GM19238 (cell line): ENCODE measurements at regions not wholly inside any gene's neighbourhood (a gene's known extent, or its start where the extent isn't known, plus 50 kb on each side); places are given as distances from the start of the nearest gene placed in this dataset.

Source experiments
- DNase-seq: peaks from one replicate; pipeline ENCODE4 v3.0.0; 2011; ENCODE audit warnings: low spot score; ENCODE audit not compliant: insufficient read length

- no peak for DNase-seq
These were observed 128.6 kb downstream of the INHBB start for GRCh38 chr2:120474486-120474885.

DNA sequence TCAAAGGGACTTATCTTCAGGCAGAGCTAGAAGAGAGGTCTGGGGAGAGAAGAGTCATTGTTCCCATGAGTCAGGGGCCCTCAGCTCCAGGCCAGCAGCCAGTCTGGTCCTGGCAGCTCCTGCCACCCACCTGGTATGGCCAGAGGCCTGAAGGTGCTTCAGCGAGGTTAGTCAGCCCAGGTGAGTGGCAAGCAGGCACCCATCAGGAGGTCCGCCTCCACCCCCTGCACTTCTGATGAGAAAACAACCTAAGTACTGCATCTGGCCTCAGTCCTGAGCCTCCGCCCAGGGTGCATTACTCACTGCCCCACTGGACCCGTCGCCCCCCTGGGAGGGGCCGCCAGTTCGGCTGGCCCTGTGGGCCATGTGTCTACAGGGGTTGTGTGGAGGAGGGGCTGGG is 130.2 kb downstream of the INHBB start:
- DNase-seq, result no peak

- DNase-seq, result no peak
These were observed 131.3 kb downstream of the INHBB start for GRCh38 chr2:120477198-120477597.

DNA sequence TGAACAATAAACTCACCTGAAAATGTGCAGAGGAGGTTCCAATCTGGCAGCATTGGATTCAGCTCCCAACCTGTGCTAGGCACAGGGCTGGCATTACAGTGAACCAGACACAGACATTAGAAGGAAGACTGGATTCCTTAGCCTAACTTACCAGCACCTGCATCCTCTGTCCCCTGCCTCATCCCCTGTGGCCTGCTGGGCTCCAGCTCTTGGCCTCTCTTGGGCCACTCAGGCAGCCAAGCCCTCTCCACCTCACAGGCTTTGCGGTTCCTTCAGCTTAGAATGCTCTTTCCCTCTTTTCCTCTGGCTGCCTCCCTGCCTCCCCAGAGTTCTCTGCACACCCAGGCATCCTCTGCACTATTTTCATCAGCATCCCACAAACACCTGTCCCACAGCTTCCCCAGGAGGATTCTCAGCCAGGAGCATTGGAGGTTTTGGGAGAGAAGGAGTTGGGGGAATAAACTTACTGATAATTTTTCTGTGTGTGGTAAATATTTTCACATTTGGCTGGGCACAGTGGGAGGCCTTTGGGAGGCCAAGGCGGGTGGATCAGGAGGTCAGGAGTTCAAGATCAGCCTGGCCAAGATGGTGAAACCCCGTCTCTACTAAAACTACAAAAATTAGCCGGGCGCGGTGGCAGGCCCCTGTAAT is 132.0 kb downstream of the INHBB start:
- DNase-seq, result no peak

DNA sequence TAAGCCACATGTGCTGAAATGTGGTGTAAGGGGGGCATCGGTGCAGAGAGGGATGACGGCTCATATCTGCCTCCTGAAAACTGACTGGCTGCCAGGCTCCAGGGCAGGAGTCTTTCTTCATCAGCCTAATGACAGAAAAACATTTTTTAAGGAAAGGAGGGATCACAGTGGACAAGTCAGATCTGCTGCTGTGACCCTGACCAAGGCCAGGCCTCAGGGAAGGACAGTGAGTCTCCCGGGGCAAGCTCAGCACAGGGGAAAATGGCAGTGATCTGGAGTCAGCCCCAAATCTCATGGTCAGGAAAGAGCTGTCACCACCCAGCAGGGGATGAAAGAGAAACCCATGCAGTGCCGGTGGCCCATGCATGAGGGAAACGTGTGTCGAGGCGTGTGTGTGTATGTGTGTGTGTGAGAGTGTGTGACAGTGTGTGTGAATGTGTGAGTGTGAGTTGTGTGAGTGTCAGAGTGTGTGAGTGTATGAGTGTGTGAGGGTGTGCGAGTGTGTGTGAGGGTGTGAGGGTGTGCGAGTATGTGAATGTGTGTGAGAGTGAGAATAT is 134.5 kb downstream of the INHBB start:
- no peak for DNase-seq

DNA sequence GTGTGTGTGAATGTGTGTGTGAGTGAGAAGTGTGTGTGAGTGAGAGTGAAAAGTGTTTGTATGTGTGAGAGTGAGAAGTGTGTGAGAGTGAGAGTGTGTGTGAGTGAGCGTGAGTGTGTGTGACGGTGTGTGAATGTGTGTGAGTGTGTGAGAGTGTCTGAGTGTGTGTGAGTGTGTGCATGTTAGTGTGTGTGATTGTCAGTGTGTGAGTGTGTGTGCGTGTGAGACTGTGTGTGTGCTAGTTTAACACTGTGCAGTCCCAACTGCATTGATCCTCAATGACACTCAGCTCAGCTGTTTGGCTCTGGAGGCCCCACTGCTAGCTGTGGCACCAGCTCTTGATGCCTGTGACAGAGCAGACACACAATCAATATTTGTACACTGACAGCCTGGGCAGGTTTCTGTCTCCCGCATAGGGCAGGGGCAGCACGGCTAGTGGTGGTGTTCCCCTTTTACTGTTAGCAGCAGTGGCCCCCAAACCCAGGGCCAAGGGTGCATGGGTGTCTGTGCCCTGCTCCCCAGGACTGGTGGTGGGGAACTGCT is 135.0 kb downstream of the INHBB start:
- DNase-seq, result no peak

DNA sequence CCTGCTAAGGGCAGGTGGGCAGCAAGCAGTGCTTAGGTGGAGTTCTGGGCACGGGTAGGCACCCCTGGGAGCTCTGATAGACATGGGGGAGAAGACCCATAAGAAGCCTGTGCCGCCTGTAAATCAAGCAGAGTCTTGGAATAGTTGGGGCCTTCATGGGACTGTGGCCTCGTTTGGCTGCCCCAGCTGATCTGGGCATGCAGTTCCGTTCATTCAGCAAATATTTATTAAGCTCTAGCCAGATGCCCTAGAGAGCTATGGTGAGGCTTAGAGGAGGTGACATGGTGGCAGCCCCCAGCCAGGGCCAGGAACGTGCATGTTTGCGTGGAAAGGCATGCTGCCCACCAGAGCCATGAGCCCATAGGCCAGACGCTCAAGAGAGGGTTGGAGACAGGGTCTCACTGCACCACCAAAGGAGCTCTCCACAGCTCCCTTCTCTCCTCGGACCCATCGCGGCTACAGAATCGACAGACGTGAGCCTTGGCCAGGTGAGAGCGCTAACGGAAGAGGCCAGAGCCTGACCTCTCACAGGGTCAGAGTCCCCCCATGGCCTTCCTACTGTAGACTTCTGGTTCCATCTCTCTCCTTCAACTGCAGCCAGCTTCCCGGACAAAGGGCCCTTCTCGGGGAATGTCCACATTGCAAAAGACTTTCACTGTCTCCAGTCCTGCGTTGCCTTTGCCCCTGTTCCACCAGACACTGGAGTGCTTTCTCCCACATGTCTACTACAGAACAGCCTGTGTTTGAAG is 135.7 kb downstream of the INHBB start:
- DNase-seq, result no peak

GRCh38 chr2:120482334-120482733 is 136.4 kb downstream of the INHBB start:
- DNase-seq, result no peak

GRCh38 chr2:120483355-120483754 is 137.4 kb downstream of the INHBB start:
- DNase-seq, result no peak

GRCh38 chr2:120485096-120485495 is 139.2 kb downstream of the INHBB start:
- no peak for DNase-seq

GRCh38 chr2:120486441-120486840 is 140.5 kb downstream of the INHBB start:
- DNase-seq, result no peak

DNA sequence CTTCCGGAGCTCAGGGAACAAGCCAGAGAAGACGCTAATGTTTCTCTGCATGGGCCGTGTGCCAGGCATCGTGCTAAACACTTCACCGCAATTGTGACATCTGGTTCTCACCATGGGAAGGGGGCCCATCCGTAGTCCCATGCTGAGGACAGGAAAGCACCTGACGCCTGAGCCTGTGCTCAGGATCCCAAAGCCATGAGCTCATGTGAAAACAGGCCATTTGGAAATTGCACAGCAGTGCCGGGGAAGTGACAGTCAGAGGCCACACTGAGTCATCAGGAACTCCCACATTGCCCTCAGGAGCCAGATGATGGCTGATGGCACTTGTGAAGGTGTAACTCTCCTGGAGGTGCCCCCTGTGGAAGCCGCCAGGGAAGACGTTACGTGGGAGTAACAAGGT is 141.0 kb downstream of the INHBB start:
- no peak for DNase-seq

DNA sequence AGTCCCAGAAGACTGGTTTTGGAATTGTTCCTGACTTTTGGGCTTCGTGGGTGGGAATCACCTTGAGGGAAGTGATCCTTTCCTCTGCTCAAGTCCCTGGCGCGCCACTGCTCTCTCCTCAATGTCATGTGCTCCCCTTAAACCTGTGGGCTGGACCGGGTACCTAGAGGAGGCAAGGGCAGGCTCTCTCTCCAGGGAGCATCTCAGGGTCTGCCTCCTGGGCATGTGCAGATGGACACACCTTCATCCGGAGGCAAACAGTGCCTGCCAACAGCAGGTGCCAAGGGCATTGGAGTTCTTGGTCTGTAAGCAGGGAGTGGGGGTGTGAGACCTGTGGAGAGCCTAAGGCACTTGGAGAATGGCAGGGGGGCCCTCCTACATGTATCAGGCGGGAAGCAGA is 142.6 kb downstream of the INHBB start:
- DNase-seq, result no peak

DNA sequence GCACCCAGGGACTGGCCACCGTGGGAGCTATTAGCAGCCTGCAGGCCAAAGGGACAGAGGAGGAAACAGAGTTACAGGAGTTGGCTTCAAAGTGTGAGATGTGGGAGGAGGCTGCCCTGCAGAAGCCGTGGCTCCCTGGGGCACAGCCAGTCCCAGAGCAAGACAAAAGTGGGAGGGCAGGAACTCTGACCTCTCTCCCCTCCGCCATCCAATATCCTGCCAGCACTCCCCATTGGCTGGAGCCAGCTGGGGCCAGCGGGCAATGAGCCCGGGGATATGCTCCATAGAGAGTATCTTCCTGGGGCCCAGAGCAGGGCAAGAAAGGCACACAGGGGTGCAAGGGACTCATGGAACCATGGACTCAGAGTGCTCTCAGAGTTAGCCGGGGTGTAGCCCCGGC is 143.1 kb downstream of the INHBB start:
- DNase-seq, result no peak

GRCh38 chr2:120490091-120490798 is 144.3 kb downstream of the INHBB start:
- no peak for DNase-seq

DNA sequence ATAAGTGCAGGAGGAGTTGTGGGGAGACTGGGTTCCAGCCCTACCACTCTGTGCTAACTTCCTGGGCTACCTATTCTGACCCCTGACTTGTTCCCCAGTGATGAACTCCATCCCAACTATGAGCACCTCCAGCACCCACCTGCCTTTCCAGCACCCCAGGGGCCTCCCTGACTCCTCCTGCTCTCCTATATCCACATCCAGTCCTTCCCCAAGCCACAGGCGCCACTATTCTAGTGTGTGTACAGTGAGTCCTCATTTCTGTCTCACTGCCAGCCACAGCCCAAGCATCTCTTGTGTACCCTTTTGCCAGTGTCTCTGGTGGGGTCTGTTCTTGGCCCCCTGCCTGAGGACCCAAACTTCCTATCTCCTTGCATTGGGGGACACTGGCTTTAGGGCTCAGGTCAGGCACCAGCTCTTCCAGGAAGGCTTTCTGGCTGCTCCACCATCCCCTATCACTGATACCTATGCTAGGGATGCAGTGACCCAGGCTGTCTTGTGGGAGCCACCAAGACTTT is 145.2 kb downstream of the INHBB start:
- DNase-seq, result no peak

DNA sequence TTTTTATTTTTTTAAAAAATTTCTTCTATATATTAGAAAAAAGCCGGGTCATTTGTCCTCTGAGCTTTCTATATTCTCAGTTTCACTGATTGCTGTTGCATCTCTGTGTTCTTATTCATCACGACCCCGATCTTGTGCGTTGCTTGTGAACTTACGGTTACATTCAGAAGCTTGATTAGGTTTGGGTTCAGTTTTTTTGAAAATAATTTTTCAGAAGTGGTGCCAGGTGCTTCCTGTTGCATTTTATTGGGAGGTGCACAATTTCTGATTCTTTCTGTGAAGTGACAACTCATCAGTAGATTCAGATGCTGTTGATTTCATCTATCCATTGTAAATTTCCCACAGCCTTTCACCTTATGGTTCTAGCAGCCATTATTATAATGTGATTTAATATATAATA is 147.3 kb downstream of the INHBB start:
- no peak for DNase-seq

GRCh38 chr2:120494446-120494845 is 148.5 kb downstream of the INHBB start:
- no peak for DNase-seq

DNA sequence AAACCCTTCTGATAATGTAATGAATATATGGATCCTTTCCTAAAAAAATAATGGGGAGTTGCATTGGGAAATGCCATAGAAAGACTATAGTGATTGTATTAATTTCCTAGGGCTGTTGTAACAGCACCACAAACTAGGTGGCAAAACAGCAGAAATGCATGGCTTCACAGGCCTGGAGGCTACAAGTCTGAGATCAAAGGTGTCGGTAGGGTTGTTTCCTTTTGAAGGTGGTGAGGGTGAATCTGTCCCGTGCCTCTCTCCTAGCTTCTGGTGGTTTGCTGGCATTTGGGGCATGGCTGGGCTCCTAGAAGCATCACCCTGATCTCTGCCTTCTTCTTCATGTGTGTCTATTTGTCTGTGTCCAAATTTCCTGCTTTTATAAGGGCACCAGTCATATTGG is 149.7 kb downstream of the INHBB start:
- no peak for DNase-seq

- no peak for DNase-seq
These were observed 150.3 kb downstream of the INHBB start for GRCh38 chr2:120496235-120496634.

DNA sequence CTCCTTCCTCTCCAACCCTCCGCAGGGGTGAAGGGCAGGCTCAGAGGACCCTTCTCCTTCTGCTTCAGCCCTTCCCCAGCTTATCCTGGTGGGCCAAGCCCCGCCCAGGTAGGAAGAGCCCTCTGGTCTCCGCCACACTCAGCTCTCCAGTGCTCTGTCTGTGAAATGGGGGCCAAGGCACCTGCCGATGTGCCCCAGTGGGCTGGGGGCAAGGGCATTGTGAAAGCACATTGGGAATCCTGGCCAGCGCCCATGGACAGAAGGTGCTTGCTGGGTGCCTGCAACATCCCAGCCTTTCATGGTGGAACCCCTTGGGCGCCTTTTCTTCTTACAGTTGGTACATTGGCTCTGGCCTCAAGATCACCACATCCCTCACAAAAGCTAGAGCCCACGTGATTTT is 150.8 kb downstream of the INHBB start:
- no peak for DNase-seq
